HEK293 (cell line): ENCODE measurements at regions not wholly inside any gene's neighbourhood (a gene's known extent, or its start where the extent isn't known, plus 50 kb on each side); places are given as distances from the start of the nearest gene placed in this dataset.

ENCODE experiments used
- CTCF ChIA-PET: fragments of 350-600 bp; formaldehyde crosslinking; extraction: SDS; loops from one replicate; lab custom pipeline; 2021; ENCODE audit warnings: antibody characterized with exemption; lab: Yijun Ruan, JAX
- POLR2A ChIA-PET: fragments of 300-600 bp; formaldehyde crosslinking; extraction: SDS; loops from one replicate; lab custom pipeline; 2020; ENCODE audit warnings: antibody characterized with exemption, inconsistent platforms; lab: Yijun Ruan, JAX
- H3K27ac ChIP-seq: fragments of 200-500 bp; sonication (Bioruptor generic); 2 replicates; pipeline ENCODE4 v1.5.1; 2014; ENCODE audit warnings: low read depth, low read length, control low read depth, inconsistent platforms; ENCODE audit errors: extremely low read depth
- H3K36me3 ChIP-seq, 2 experiments: fragments of 200-500 bp in 1 of 2; sonication (Bioruptor generic) in 1 of 2; 1 replicate in 1 of 2; 2 replicates in 1 of 2; pipeline ENCODE4 v1.5.1; 2014 to 2017; ENCODE audit warnings: inconsistent platforms in 2 of 2, low read length in 2 of 2; ENCODE audit not compliant: control insufficient read depth in 2 of 2, insufficient read depth in 1 of 2
- H3K4me1 ChIP-seq: fragments of 200-500 bp; sonication (Bioruptor generic); 2 replicates; pipeline ENCODE4 v1.5.1; 2014; ENCODE audit warnings: mild to moderate bottlenecking, low read length, inconsistent platforms; ENCODE audit not compliant: control insufficient read depth, insufficient read depth
- H3K4me3 ChIP-seq: 2 replicates; pipeline ENCODE4 v1.5.1; 2011; ENCODE audit warnings: low read depth, mild to moderate bottlenecking, control low read depth, low read length, moderate library complexity
- H3K9me3 ChIP-seq: fragments of 200-500 bp; sonication (Bioruptor generic); 2 replicates; pipeline ENCODE4 v1.5.1; 2014; ENCODE audit warnings: low read depth, low read length, inconsistent platforms; ENCODE audit not compliant: control insufficient read depth, insufficient read depth
- BCL6B ChIP-seq: fragments of 450-650 bp; formaldehyde crosslinking; IDR thresholded peaks from 2 replicates; pipeline ENCODE4 v1.5.1; 2017; ENCODE audit warnings: missing biosample characterization, missing genetic modification characterization
- MZF1 ChIP-seq: fragments of 450-650 bp; formaldehyde crosslinking; IDR thresholded peaks from 2 replicates; pipeline ENCODE4 v1.5.1; 2017; ENCODE audit warnings: missing biosample characterization, missing genetic modification characterization, borderline replicate concordance
- OVOL3 ChIP-seq: fragments of 450-650 bp; formaldehyde crosslinking; IDR thresholded peaks from 2 replicates; pipeline ENCODE4 v1.5.1; 2016; ENCODE audit warnings: missing biosample characterization, missing genetic modification characterization
- TCF7L2 ChIP-seq: IDR thresholded peaks from 2 replicates; pipeline ENCODE4 v1.6.1; 2011; ENCODE audit warnings: low read depth, mild to moderate bottlenecking, inconsistent platforms, low read length, moderate library complexity, borderline replicate concordance
- ZBTB26 ChIP-seq: fragments of 450-650 bp; formaldehyde crosslinking; optimal IDR thresholded peaks from 2 replicates; pipeline ENCODE3; 2016; ENCODE audit warnings: missing biosample characterization, mild to moderate bottlenecking, missing genetic modification characterization
- ZBTB6 ChIP-seq: fragments of 450-650 bp; formaldehyde crosslinking; IDR thresholded peaks from 2 replicates; pipeline ENCODE4 v1.5.1; 2017; ENCODE audit warnings: missing biosample characterization, missing genetic modification characterization
- ZFP69B ChIP-seq: fragments of 450-650 bp; formaldehyde crosslinking; IDR thresholded peaks from 2 replicates; pipeline ENCODE4 v1.5.1; 2016; ENCODE audit warnings: missing biosample characterization, missing genetic modification characterization
- ZNF133 ChIP-seq: fragments of 450-650 bp; formaldehyde crosslinking; IDR thresholded peaks from 2 replicates; pipeline ENCODE4 v1.5.1; 2016; ENCODE audit warnings: missing biosample characterization, missing genetic modification characterization
- ZNF157 ChIP-seq: fragments of 450-650 bp; formaldehyde crosslinking; IDR thresholded peaks from 2 replicates; pipeline ENCODE4 v1.5.1; 2016; ENCODE audit warnings: missing biosample characterization, missing genetic modification characterization
- ZNF19 ChIP-seq: fragments of 450-650 bp; formaldehyde crosslinking; IDR thresholded peaks from 2 replicates; pipeline ENCODE4; 2016; ENCODE audit warnings: missing biosample characterization, missing genetic modification characterization, low read depth
- ZNF223 ChIP-seq: fragments of 450-650 bp; formaldehyde crosslinking; IDR thresholded peaks from 2 replicates; pipeline ENCODE4 v1.5.1; 2016; ENCODE audit warnings: missing biosample characterization, missing genetic modification characterization
- ZNF248 ChIP-seq: fragments of 450-650 bp; formaldehyde crosslinking; IDR thresholded peaks from 2 replicates; pipeline ENCODE4 v1.5.1; 2017; ENCODE audit warnings: missing biosample characterization, missing genetic modification characterization
- ZNF48 ChIP-seq: fragments of 450-650 bp; formaldehyde crosslinking; IDR thresholded peaks from 2 replicates; pipeline ENCODE4 v1.5.1; 2016; ENCODE audit warnings: missing biosample characterization, missing genetic modification characterization
- ZNF510 ChIP-seq: fragments of 450-650 bp; formaldehyde crosslinking; IDR thresholded peaks from 2 replicates; pipeline ENCODE4 v1.5.1; 2018; ENCODE audit warnings: mild to moderate bottlenecking, missing genetic modification characterization, missing biosample characterization; ENCODE audit not compliant: insufficient replicate concordance
- ZNF548 ChIP-seq: fragments of 450-650 bp; formaldehyde crosslinking; IDR thresholded peaks from 2 replicates; pipeline ENCODE4 v1.5.1; 2016; ENCODE audit warnings: missing biosample characterization, missing genetic modification characterization
- ZNF596 ChIP-seq: fragments of 450-650 bp; IDR thresholded peaks from 2 replicates; pipeline ENCODE4 v1.5.0; 2018; ENCODE audit warnings: missing biosample characterization, mild to moderate bottlenecking, missing genetic modification characterization, moderate library complexity
- ZNF626 ChIP-seq: fragments of 450-650 bp; sonication (Bioruptor Pico); formaldehyde crosslinking; IDR thresholded peaks from 2 replicates; pipeline ENCODE4 v1.5.1; 2018; ENCODE audit warnings: missing biosample characterization, missing genetic modification characterization, inconsistent platforms

- CTCF ChIA-PET: interaction anchor here (1.5 kb wide), 1 partner anchor 205 kb away, joined by 4 read pairs; no protein-coding TSS in a partner anchor
- no peak for TF ChIP-seq BCL6B
- TF ChIP-seq ZNF133 (tag by site-specific recombination): no peak; the same call in 1 of the 2 replicates
- TF ChIP-seq ZNF248 (tag by site-specific recombination): no peak
- no peak for TF ChIP-seq ZBTB26
- TF ChIP-seq MZF1 (tag by site-specific recombination): no peak
- TF ChIP-seq ZNF157 (tag by site-specific recombination): no peak
- no peak for TF ChIP-seq ZNF223
- TF ChIP-seq ZBTB6: no peak
Observed at GRCh38 chr2:158914066-158914465, 54.4 kb upstream of the TANC1 start.

GRCh38 chr2:158914731-158915130 lies 53.7 kb upstream of the TANC1 start:
- CTCF ChIA-PET: interaction anchor here (0.8 to 1.5 kb wide), 2 partner anchors 12 to 204 kb away, joined by 3 to 4 read pairs; no protein-coding TSS in a partner anchor
- Histone ChIP-seq H3K36me3 (no peaks in the 10 kb centered on the region), H3K4me1 (no peaks in the 10 kb centered on the region), H3K27ac (no peak overlapping the region), H3K9me3 (no peaks in the 10 kb centered on the region), H3K4me3 (no peak overlapping the region)
- TF ChIP-seq ZNF596 (tag by site-specific recombination): no peak
- TF ChIP-seq ZFP69B: no peak
- no peak for TF ChIP-seq ZNF626 (tag by site-specific recombination)
- POLR2A ChIA-PET: no interaction called here

More at GRCh38 chr2:158914066-158914465, 54.4 kb upstream of the TANC1 start:
- H3K27ac ChIP-seq: no peak overlapping the region
- H3K4me1 ChIP-seq: no peaks in the 10 kb centered on the region
- no peak overlapping the region for H3K4me3 ChIP-seq
- no peaks in the 10 kb centered on the region for H3K36me3 ChIP-seq
- no peaks in the 10 kb centered on the region for H3K9me3 ChIP-seq
- POLR2A ChIA-PET: no interaction called here

GRCh38 chr2:158917121-158917520 lies 51.3 kb upstream of the TANC1 start:
- POLR2A ChIA-PET: no interaction called here
- no peaks in the 10 kb centered on the region for H3K4me1 ChIP-seq
- TF ChIP-seq TCF7L2 (no peak), ZNF48 (tag by site-specific recombination) (no peak), OVOL3 (tag by site-specific recombination) (no peak), ZNF548 (tag by site-specific recombination) (no peak), ZNF510 (no peak), ZNF19 (tag by site-specific recombination) (no peak)
- no peak overlapping the region for H3K27ac ChIP-seq
- H3K36me3 ChIP-seq: no peaks in the 10 kb centered on the region
- H3K9me3 ChIP-seq: peaks cover 3% of the 10 kb centered on the region; the same call in 1 of the 2 replicates
- H3K4me3 ChIP-seq: no peak overlapping the region
- CTCF ChIA-PET: interaction anchor here (0.8 to 1.2 kb wide), 2 partner anchors 11 to 69 kb away, joined by 4 read pairs; no protein-coding TSS in a partner anchor
